ENCODE measurements at regions not wholly inside any gene's neighbourhood (a gene's known extent, or its start where the extent isn't known, plus 50 kb on each side); places are given as distances from the start of the nearest gene placed in this dataset.

DNA sequence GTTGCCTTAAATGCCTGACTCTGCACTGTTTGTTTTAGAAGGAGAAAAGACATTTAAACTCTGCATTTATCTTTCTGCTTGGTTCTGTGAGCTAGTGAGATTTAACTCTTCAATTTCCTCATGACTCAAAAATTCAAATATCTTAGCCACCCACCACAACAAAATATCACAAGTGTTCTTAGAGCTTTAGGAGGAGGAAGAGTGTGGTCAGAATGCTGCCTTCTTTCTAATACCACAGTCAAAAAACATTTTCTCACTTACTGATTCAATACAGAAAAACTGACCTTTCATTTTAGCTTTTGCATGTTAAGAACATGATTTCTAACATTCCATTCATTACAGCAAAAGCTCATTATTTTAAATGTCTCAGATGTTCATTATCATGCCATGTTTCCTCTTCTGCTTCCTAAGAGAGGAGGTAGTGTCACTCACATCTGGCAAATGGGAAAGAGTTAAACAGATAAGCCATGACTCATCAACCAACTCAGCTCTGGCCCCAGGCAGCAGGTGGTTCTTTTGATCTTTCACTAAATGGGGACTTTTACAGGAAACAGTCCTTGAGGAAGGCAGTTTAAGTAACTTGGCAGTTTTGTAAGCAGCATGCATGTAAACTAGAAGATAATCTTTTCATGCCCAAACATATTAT lies 56.4 kb upstream of the RNU6-8 start:
- TF ChIP-seq TAF1 (IDR thresholded peaks at IDR 0.05; ENCODE audit: borderline replicate concordance, low read depth, low read length) (no peak), POLR2A (IDR thresholded peaks at IDR 0.05; ENCODE audit: low read depth, low read length) (no peak)

All from GM12892 (cell line).